ENCODE measurements at regions not wholly inside any gene's neighbourhood (a gene's known extent, or its start where the extent isn't known, plus 50 kb on each side); places are given as distances from the start of the nearest gene placed in this dataset.

DNA sequence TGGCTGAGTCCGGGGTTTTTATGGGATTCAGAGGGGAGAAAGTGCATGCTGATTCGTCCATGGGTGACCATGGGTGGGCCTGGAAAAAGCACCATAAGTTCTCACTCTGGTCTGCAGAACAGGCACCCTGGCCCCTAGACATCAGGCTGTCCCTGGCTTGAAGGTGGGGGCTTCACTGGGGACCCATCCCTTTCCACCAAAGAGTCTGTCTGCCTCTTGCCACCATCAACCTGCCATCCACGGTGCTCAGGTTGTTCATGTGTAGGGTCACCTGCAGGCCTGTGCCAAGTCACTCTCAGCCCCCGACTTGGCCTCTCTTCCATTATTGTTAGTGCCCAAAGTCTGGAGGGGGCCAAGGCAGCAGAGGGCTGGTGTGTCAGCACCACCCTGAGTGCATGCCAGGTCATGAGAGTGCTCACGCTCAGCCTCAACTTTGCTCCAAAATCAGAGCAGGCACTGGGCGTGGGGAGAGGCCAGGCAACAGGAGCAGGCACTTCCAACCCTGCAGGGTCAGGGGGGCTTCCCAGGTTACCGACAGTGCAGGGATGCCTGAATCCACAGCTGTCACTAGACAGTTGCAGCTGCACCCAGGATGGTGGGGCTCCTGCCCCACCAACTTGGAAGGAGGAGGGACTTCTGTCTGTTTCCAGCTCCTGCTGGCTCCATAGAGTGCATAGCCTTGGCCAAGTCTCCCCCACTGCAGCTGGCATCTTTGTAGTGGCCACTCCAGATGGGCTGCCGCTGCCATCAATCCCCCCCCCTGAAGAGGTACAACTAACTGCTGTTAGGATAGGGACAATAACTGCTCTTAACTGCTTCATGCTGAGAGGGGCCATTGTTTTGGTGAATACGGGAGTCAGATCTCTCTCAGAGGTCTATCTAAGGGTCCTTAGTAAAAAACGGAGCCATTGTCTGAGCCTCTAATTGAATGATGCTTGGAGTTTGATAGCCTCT is 209.3 kb downstream of the AKAIN1 start:
- TF ChIP-seq EP300 (IDR thresholded peaks at IDR 0.05; ENCODE audit: borderline replicate concordance) (no peak), USF1 (IDR thresholded peaks at IDR 0.05) (no peak), REST (IDR thresholded peaks at IDR 0.05; ENCODE audit: low read depth) (no peak), TEAD4 (IDR thresholded peaks at IDR 0.05) (no peak), CEBPB (IDR thresholded peaks at IDR 0.05) (no peak), TAF1 (IDR thresholded peaks at IDR 0.05; ENCODE audit: low read depth) (no peak), YY1 (IDR thresholded peaks at IDR 0.05; ENCODE audit: low read depth) (no peak), NFIC (IDR thresholded peaks at IDR 0.05) (no peak), TCF12 (IDR thresholded peaks at IDR 0.05; ENCODE audit: low read depth) (no peak), EGR1 (IDR thresholded peaks at IDR 0.05) (no peak), ZBTB7A (IDR thresholded peaks at IDR 0.05; ENCODE audit: low read depth) (no peak), FOXM1 (IDR thresholded peaks at IDR 0.05; ENCODE audit: borderline replicate concordance, low read depth) (no peak), CREB1 (IDR thresholded peaks at IDR 0.05; ENCODE audit: low read depth) (no peak), RAD21 (IDR thresholded peaks at IDR 0.05; ENCODE audit: low read depth) (no peak)
- TF ChIP-seq, protein P1, sequence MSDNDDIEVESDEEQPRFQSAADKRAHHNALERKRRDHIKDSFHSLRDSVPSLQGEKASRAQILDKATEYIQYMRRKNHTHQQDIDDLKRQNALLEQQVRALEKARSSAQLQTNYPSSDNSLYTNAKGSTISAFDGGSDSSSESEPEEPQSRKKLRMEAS (IDR thresholded peaks at IDR 0.05), result no peak

DNA sequence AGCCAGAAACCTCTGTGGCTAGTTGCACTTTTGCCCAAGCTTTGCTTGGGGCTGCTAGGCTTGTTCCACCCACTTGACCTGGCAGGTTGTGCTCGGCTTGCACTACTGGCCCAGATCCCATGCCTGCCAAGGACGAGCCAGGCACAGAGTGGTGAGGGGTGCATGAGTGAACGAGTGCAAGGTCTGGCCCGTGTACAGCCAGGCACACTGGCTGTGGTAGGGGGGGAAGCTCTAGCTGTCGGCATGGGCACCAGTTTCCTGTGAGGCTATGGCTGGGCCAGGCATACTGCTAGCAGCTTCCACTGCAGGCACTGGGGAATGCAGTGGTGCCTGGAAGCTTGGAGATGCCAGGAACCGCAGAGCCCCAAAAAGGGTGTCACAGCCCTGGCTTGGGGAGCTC is 210.4 kb downstream of the AKAIN1 start:
- no peak for TF ChIP-seq EP300 (IDR thresholded peaks at IDR 0.05; ENCODE audit: borderline replicate concordance)

- TF ChIP-seq CEBPB (IDR thresholded peaks at IDR 0.05), result no peak
- TF ChIP-seq FOXM1 (IDR thresholded peaks at IDR 0.05; ENCODE audit: borderline replicate concordance, low read depth), result no peak
- no peak for TF ChIP-seq ZBTB7A (IDR thresholded peaks at IDR 0.05; ENCODE audit: low read depth)
- no peak for TF ChIP-seq NFIC (IDR thresholded peaks at IDR 0.05)
- TF ChIP-seq EP300 (IDR thresholded peaks at IDR 0.05; ENCODE audit: borderline replicate concordance), result no peak
- TF ChIP-seq USF1 (IDR thresholded peaks at IDR 0.05), result no peak
- no peak for TF ChIP-seq TAF1 (IDR thresholded peaks at IDR 0.05; ENCODE audit: low read depth)
- TF ChIP-seq, protein P1 (IDR thresholded peaks at IDR 0.05), result no peak
- no peak for TF ChIP-seq TEAD4 (IDR thresholded peaks at IDR 0.05)
- no peak for TF ChIP-seq EGR1 (IDR thresholded peaks at IDR 0.05)
- no peak for TF ChIP-seq YY1 (IDR thresholded peaks at IDR 0.05; ENCODE audit: low read depth)
- no peak for TF ChIP-seq RAD21 (IDR thresholded peaks at IDR 0.05; ENCODE audit: low read depth)
- TF ChIP-seq CREB1 (IDR thresholded peaks at IDR 0.05; ENCODE audit: low read depth), result no peak
- no peak for TF ChIP-seq TCF12 (IDR thresholded peaks at IDR 0.05; ENCODE audit: low read depth)
- TF ChIP-seq REST (IDR thresholded peaks at IDR 0.05; ENCODE audit: low read depth), result no peak
Observed at GRCh38 chr18:4986066-4986465, 211.0 kb downstream of the AKAIN1 start.

GRCh38 chr18:4961121-4961909 is 235.7 kb downstream of the AKAIN1 start:
- TF ChIP-seq CEBPB (IDR thresholded peaks at IDR 0.05) (no peak), TAF1 (IDR thresholded peaks at IDR 0.05; ENCODE audit: low read depth) (no peak), YY1 (IDR thresholded peaks at IDR 0.05; ENCODE audit: low read depth) (no peak), NFIC (IDR thresholded peaks at IDR 0.05) (no peak), USF1 (IDR thresholded peaks at IDR 0.05) (no peak), CREB1 (IDR thresholded peaks at IDR 0.05; ENCODE audit: low read depth) (no peak), TEAD4 (IDR thresholded peaks at IDR 0.05) (no peak), REST (IDR thresholded peaks at IDR 0.05; ENCODE audit: low read depth) (no peak), RAD21 (IDR thresholded peaks at IDR 0.05; ENCODE audit: low read depth) (no peak), ZBTB7A (IDR thresholded peaks at IDR 0.05; ENCODE audit: low read depth) (no peak), FOXM1 (IDR thresholded peaks at IDR 0.05; ENCODE audit: borderline replicate concordance, low read depth) (no peak), EGR1 (IDR thresholded peaks at IDR 0.05) (no peak), TCF12 (IDR thresholded peaks at IDR 0.05; ENCODE audit: low read depth) (no peak), EP300 (IDR thresholded peaks at IDR 0.05; ENCODE audit: borderline replicate concordance) (no peak)
- TF ChIP-seq, protein P1 (IDR thresholded peaks at IDR 0.05), result no peak
